Activated CD4-positive, alpha-beta memory T cell treated with anti-CD3 and anti-CD28 coated beads for 36 hours (primary cell): ENCODE measurements at regions not wholly inside any gene's neighbourhood (a gene's known extent, or its start where the extent isn't known, plus 50 kb on each side); places are given as distances from the start of the nearest gene placed in this dataset.
"Not testable (repeated sequence)": the region's sequence is repeated elsewhere in the genome, so short reads cannot be mapped to it uniquely, and the experiment has no call there.

Experiments
- CTCF ChIA-PET: fragments of 350-600 bp; sonication (Branson Sonifier 250); formaldehyde crosslinking; loops from one replicate; lab custom pipeline; 2021; ENCODE audit warnings: antibody characterized with exemption, inconsistent platforms; lab: Charles Lee
- POLR2A ChIA-PET: fragments of 350-600 bp; sonication (Branson Sonifier 250); formaldehyde crosslinking; loops from one replicate; lab custom pipeline; 2021; ENCODE audit warnings: antibody characterized with exemption; lab: Charles Lee
- DNase-seq: peaks from one replicate; pipeline ENCODE4 v3.0.0-alpha.2; 2020
- H3K27ac Mint-ChIP-seq: one replicate; pipeline ENCODE4 v1.8.0; 2021; ENCODE audit warnings: mixed read lengths
- H3K27me3 Mint-ChIP-seq: one replicate; pipeline ENCODE4 v1.8.0; 2021; ENCODE audit warnings: mixed read lengths
- H3K36me3 Mint-ChIP-seq: one replicate; pipeline ENCODE4 v1.8.0; 2021; ENCODE audit warnings: mixed read lengths
- H3K4me1 Mint-ChIP-seq: one replicate; pipeline ENCODE4 v1.8.0; 2021; ENCODE audit warnings: low read depth, mixed read lengths
- H3K4me3 Mint-ChIP-seq: one replicate; pipeline ENCODE4 v1.8.0; 2021; ENCODE audit warnings: mild to moderate bottlenecking, mixed read lengths
- H3K9me3 Mint-ChIP-seq: one replicate; pipeline ENCODE4 v1.8.0; 2021; ENCODE audit warnings: mixed read lengths
- intact Hi-C: fragments of 100-400 bp; cut with micrococcal nuclease; formaldehyde crosslinking; loops from one replicate; pipeline ENCODE4 v1.15.1; 2023

DNA sequence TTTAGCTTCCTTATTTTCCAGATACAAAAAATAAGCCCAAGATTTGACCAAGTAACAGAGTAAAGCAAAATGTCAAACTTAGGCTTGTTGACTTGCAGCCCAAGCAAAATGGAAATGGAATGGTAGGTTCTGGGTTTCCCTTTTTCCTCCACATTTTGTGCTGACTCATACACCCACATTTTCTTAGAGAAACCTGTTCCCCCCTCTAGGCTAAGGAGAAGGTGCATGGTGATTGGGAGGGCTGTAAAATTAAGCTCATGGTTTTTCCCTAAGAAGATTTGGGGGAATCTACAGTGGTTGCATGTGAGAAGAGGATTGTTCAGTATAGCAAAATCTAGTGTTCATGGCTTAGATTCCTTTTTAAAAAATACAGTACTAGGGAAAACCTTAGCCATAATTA is 127.4 kb downstream of the ARL4A start:
- no peak for DNase-seq
- H3K27ac Mint-ChIP-seq, result no peak overlapping the region
- no peaks in the 10 kb centered on the region for H3K27me3 Mint-ChIP-seq
- no peaks in the 10 kb centered on the region for H3K36me3 Mint-ChIP-seq
- ChIA-PET CTCF (no interaction called here), POLR2A (interaction anchor here (0.6 kb wide), 1 partner anchor 126 kb away, joined by 3 read pairs; no protein-coding TSS in a partner anchor)
- no peak overlapping the region for H3K4me3 Mint-ChIP-seq
- no peaks in the 10 kb centered on the region for H3K4me1 Mint-ChIP-seq
- peaks cover 5% of the 10 kb centered on the region for H3K9me3 Mint-ChIP-seq
- intact Hi-C loops, result no loop called here

DNA sequence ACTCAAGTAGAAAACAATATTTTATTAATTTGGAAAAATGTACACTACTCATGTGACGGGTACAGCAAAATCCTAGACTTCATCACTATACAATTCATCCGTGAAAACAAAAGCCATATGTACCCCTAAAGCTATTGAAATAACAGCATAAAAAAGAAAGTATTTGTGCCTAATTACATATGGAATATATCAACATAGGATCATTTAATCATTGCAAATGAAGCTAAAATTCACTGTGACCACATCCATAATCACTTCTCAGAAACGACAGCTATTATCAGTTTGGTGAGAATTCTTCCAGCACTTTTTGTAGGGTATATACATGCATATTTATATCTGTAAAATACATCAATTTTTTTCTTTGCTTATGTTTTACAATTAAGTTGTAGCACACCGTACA is 128.0 kb downstream of the ARL4A start:
- POLR2A ChIA-PET, result no interaction called here
- Mint-ChIP-seq H3K4me1 (no peaks in the 10 kb centered on the region), H3K27ac (no peak overlapping the region), H3K9me3 (peaks cover 5% of the 10 kb centered on the region), H3K36me3 (no peaks in the 10 kb centered on the region), H3K27me3 (no peaks in the 10 kb centered on the region), H3K4me3 (no peak overlapping the region)
- no peak for DNase-seq
- intact Hi-C loops, result no loop called here
- CTCF ChIA-PET, result no interaction called here

DNA sequence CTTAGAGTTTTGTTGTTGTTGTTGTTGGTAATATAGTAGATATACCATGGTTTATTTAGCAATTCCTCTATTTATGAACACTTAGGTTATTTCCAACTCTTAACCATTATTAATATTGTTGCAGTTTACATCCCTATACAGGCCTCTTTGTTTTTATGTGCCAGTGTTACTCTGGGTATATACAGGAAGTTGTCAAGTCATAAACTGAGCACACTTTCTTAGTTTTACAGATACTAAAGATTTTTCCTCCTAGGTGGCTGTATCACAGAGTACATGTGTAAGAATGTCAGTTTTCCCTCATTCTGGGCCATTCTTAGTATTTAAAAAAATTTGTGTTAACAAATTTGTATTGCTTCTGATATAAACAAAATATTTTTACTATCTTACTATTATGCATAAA is 128.4 kb downstream of the ARL4A start:
- Mint-ChIP-seq H3K36me3 (no peaks in the 10 kb centered on the region), H3K27ac (no peak overlapping the region), H3K27me3 (no peaks in the 10 kb centered on the region), H3K9me3 (peaks cover 5% of the 10 kb centered on the region), H3K4me1 (no peaks in the 10 kb centered on the region), H3K4me3 (no peak overlapping the region)
- ChIA-PET CTCF (no interaction called here), POLR2A (no interaction called here)
- DNase-seq, result no peak
- intact Hi-C loops, result no loop called here

DNA sequence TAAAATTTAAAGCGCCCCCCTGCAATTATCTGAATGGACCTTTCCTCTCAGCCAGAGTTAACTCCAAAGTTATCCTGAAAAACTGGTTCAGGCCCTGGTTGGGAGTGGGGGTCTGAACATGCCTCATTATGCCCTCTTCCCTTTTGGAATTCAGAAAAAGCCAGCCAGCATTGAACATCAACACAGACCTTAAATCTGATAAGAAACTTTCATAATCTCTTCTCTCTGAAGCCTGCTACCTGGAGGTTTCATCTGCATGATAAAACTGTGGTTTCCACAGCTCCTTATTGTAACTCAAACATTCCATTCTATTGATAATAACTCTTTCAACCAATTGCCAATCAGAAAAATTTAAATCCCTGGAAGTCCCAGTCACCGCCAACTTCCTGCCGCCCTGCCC is 133.3 kb downstream of the ARL4A start:
- H3K27me3 Mint-ChIP-seq, result no peaks in the 10 kb centered on the region

DNA sequence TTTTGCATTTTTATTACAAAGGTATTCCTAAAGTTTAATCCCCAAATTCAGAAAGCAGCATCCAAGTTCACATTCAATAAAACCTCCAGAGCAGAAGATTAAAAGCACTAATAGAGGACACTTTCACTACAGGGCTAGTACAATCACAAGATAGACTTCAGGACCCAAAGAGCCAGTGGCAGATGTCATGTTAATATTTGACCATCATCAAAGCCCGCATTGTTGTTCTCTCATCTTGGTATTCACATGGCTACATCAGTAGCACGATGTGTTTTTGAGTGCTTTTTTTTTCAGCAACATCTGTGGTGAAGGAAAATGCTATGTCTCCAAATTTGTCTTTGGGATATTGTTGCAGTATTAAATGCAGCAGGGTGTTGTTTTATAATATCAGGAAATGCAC is 134.3 kb downstream of the ARL4A start:
- intact Hi-C loops, result no loop called here
- no peaks in the 10 kb centered on the region for H3K36me3 Mint-ChIP-seq
- no peaks in the 10 kb centered on the region for H3K9me3 Mint-ChIP-seq
- no peak for DNase-seq
- POLR2A ChIA-PET, result no interaction called here
- no peak overlapping the region for H3K4me3 Mint-ChIP-seq
- CTCF ChIA-PET, result no interaction called here
- no peak overlapping the region for H3K27ac Mint-ChIP-seq
- H3K4me1 Mint-ChIP-seq, result no peaks in the 10 kb centered on the region
- H3K27me3 Mint-ChIP-seq, result no peaks in the 10 kb centered on the region

More for the DNA sequence above, 133.3 kb downstream of the ARL4A start:
- H3K4me3 Mint-ChIP-seq, result no peak overlapping the region
- H3K9me3 Mint-ChIP-seq, result no peaks in the 10 kb centered on the region
- H3K4me1 Mint-ChIP-seq, result no peaks in the 10 kb centered on the region
- ChIA-PET CTCF (no interaction called here), POLR2A (no interaction called here)
- intact Hi-C loops, result no loop called here
- H3K27ac Mint-ChIP-seq, result no peak overlapping the region
- H3K36me3 Mint-ChIP-seq, result no peaks in the 10 kb centered on the region
- DNase-seq, result no peak

DNA sequence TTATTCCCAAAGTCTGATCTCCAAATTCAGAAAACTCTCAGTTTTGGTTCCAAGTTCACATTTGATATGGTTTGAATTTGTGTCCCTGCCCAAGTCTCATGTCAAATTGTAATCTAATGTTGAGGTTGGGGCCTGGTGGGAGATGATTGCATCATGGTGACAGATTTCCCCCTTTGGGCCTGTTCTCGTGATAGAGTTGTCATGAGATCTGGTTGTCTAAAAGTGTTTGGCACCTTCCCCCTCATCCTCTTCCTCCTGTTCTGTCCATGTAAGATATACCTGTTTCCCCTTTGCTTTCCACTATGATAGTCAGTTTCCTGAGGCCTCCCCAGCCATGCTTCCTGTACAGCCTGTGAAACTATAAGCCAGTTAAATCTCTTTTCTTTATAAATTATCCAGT is 138.6 kb downstream of the ARL4A start:
- no peak overlapping the region for H3K4me3 Mint-ChIP-seq
- CTCF ChIA-PET, result no interaction called here
- DNase-seq, result no peak
- intact Hi-C loops, result no loop called here
- POLR2A ChIA-PET, result no interaction called here
- no peaks in the 10 kb centered on the region for H3K9me3 Mint-ChIP-seq
- H3K36me3 Mint-ChIP-seq, result no peaks in the 10 kb centered on the region
- no peak overlapping the region for H3K27ac Mint-ChIP-seq
- H3K27me3 Mint-ChIP-seq, result peaks cover 4% of the 10 kb centered on the region
- H3K4me1 Mint-ChIP-seq, result no peaks in the 10 kb centered on the region

DNA sequence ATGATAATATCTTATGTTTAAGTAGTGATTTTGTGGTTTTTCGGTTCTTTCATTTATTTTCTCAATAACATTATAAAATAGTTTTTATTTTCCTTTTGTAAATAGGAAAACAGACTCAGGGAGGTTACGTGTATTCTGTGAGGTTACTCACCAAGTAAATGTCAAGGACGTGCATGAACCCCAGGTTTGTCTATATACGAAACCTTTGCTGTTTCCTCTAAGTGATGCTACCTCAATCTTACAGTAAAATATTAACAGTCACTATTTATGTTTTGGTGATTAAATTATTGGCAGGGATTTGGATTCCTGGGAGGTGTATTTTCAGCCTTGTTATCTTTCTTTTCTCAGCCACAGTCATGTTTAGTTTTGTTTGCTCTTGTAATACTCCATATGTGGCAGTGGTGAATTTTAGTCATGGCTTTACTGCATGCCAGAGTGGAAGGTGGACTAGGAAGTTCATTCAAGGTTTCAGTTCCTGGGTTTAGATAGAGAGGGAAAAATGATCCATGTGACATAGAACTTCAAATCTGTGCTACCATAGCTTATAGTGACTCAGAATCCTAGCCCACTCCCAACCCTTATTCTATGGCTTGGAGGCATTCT is 139.9 kb downstream of the ARL4A start:
- H3K4me1 Mint-ChIP-seq, result no peaks in the 10 kb centered on the region
- no peaks in the 10 kb centered on the region for H3K36me3 Mint-ChIP-seq
- no peak overlapping the region for H3K4me3 Mint-ChIP-seq

DNA sequence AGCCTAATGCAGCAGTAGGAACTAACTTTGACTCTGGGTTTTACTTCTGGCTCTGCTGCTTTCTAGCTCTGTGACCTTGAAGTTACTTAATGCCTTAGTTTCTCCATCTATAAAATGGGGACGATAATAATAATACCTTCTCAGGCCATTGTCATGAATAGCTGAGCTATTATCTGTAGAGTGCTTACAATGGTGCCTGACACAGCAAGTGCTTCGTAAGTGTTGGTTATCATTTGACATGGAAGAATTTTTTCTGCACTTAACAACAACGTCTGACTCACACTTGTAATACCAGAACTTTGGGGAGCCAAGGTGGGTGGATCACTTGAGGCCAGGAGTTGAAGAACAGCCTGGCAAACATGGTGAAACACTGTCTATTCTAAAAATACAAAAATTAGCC is 140.5 kb downstream of the ARL4A start:
- DNase-seq, result no peak
- no peak overlapping the region for H3K27ac Mint-ChIP-seq
- no peak overlapping the region for H3K4me3 Mint-ChIP-seq
- H3K4me1 Mint-ChIP-seq, result no peaks in the 10 kb centered on the region
- H3K9me3 Mint-ChIP-seq, result peaks cover under 1% of the 10 kb centered on the region
- peaks cover 4% of the 10 kb centered on the region for H3K27me3 Mint-ChIP-seq
- ChIA-PET CTCF (no interaction called here), POLR2A (no interaction called here)
- H3K36me3 Mint-ChIP-seq, result peaks cover under 1% of the 10 kb centered on the region
- intact Hi-C loops, result no loop called here

More for the DNA sequence above, 139.9 kb downstream of the ARL4A start:
- POLR2A ChIA-PET, result no interaction called here
- DNase-seq, result no peak
- Mint-ChIP-seq H3K27ac (no peak overlapping the region), H3K9me3 (no peaks in the 10 kb centered on the region), H3K27me3 (peaks cover 4% of the 10 kb centered on the region)
- CTCF ChIA-PET, result no interaction called here
- intact Hi-C loops, result no loop called here

DNA sequence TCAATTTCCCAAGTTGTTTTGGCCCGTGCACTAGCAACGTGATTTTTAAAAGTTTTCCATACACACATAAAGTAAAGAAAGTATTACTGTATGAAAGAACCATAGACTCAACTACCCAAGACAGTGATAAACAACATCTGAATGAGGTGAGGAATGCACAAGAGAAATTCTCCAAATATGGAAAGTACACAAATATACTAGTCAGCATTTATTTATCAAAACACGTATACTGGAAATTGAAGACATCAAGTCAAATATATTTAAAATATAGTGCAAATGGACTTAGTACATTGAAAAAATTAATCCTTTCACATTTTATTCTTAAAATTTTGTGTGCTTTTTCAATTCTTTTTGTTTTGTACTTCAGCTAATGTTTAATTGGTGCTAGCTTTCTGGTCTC is 143.6 kb downstream of the ARL4A start:
- POLR2A ChIA-PET, result no interaction called here
- CTCF ChIA-PET, result no interaction called here
- Mint-ChIP-seq H3K36me3 (peaks cover 12% of the 10 kb centered on the region), H3K27ac (no peak overlapping the region), H3K4me3 (no peak overlapping the region), H3K27me3 (peaks cover 4% of the 10 kb centered on the region), H3K4me1 (no peaks in the 10 kb centered on the region), H3K9me3 (peaks cover 16% of the 10 kb centered on the region)
- no peak for DNase-seq
- intact Hi-C loops, result no loop called here

DNA sequence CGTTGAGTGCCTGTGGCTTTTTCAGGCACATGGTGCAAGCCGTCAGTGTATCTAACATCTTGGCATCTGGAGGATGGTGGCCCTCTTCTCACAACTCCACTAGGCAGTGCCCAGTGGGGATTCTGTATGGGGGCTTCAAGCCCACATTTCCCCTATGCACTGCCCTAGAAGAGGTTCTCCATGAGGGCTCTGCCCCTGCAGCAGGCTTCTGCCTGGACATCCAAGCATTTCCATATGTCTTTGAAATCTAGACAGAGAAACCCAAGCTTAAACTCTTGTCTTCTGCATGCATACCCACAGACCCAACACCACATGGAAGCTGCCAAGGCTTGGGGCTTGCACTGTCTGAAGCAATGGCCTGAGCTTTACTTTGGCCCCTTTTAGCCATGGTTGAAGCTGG is 146.4 kb downstream of the ARL4A start:
- Mint-ChIP-seq H3K27ac (no peak overlapping the region), H3K27me3 (peaks cover 4% of the 10 kb centered on the region), H3K36me3 (peaks cover 12% of the 10 kb centered on the region), H3K4me1 (no peaks in the 10 kb centered on the region), H3K4me3 (no peak overlapping the region), H3K9me3 (peaks cover 16% of the 10 kb centered on the region)
- ChIA-PET CTCF (no interaction called here), POLR2A (no interaction called here)
- intact Hi-C loops, result no loop called here
- DNase-seq, result no peak

DNA sequence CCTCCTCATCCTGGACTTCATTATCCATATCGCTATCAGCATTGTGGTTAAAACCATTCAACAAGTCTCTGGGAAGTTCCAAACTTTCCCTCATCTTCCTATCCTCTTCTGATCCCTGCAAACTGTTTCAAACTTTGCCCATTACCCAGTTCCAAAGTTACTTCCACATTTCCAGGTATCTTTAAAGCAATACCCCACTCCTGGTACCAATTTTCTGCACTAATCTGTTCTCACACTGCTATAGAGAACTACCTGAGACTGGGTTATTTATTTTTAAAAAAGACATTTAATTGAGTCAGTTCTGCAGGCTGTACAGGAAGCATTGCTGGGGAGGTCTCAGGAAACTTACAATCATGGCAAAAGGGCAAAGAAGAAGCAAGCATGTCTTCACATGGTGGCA is 147.3 kb downstream of the ARL4A start:
- Mint-ChIP-seq H3K36me3 (peaks cover 12% of the 10 kb centered on the region), H3K27me3 (peaks cover 4% of the 10 kb centered on the region), H3K4me1 (no peaks in the 10 kb centered on the region), H3K9me3 (peaks cover 16% of the 10 kb centered on the region), H3K27ac (no peak overlapping the region), H3K4me3 (no peak overlapping the region)
- intact Hi-C loops, result no loop called here
- CTCF ChIA-PET, result no interaction called here
- POLR2A ChIA-PET, result no interaction called here
- DNase-seq, result no peak

DNA sequence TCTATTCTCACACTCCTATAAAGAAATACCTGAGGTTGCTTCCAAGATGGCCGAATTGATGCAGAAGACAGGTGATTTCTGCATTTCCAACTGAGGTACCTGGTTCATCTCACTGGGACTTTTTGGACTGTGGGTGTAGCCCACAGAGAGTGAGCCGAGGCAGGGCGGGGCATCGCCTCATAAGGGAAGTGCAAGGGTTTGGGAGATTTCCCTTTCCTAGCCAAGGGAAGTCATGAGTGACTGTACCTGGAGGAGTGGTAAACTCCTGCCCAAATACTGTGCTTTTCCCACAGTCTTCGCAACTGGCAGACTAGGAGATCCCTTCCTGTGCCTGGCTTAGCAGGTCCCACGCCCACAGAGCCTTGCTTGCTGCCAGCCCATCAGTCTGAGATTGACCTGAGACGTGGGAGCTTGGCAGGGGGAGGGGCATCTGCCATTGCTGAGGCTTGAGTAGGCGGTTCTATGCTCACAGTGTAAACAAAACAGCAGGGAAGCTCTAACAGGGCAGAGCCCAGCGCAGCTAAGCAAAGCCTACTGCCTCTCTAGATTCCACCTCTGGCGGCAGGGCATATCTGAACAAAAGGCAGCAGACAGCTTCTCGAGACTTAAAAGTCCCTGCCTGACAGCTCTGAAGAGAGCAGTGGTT is 152.2 kb downstream of the ARL4A start:
- ChIA-PET CTCF (no interaction called here), POLR2A (no interaction called here)
- intact Hi-C loops, result no loop called here

DNA sequence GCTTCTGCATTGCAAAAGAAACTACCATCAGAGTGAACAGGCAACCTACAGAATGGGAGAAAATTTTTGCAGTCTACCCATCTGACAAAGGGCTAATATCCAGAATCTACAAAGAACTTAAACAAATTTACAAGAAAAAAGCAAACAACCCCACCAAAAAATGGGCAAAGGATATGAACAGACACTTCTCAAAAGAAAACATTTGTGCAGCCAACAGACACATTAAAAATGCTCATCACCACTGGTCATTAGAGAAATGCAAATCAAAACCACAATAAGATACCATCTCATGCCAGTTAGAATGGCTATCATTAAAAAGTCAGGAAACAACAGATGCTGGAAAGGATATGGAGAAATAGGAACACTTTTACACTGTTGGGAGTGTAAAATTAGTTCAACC is 157.3 kb downstream of the ARL4A start:
- H3K4me3 Mint-ChIP-seq, DNase-seq, H3K27me3 Mint-ChIP-seq, H3K27ac Mint-ChIP-seq, H3K4me1 Mint-ChIP-seq, intact Hi-C loops, POLR2A ChIA-PET, H3K36me3 Mint-ChIP-seq, CTCF ChIA-PET: not testable (repeated sequence)
- peaks cover 32% of the 10 kb centered on the region for H3K9me3 Mint-ChIP-seq

More for the DNA sequence above, 152.2 kb downstream of the ARL4A start:
- Mint-ChIP-seq H3K27ac (no peak overlapping the region), H3K27me3 (no peaks in the 10 kb centered on the region), H3K9me3 (peaks cover 16% of the 10 kb centered on the region), H3K36me3 (peaks cover 6% of the 10 kb centered on the region), H3K4me1 (no peaks in the 10 kb centered on the region), H3K4me3 (no peak overlapping the region)
- no peak for DNase-seq
